ENCODE measurements at regions not wholly inside any gene's neighbourhood (a gene's known extent, or its start where the extent isn't known, plus 50 kb on each side); places are given as distances from the start of the nearest gene placed in this dataset.

DNA sequence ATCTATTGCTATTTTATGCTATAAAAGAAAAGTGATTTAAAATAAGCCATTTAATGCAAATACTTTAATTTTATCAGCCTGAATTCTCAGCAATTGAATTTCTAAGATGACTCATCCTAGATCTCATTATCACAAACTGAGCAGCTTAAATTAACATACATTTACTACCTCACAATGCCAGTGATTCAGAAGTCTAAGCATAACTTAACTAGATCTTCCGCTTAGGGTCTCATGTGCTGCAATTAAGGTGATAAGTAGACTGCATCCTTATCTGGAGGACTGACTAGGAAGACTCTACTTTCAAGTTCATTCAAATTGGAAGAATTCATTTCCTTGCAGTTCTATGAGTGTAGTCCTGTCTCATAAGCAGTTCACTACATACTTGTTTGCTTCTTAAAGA is 286.6 kb downstream of the COL11A1 start:
- Histone ChIP-seq H3K4me3 (no peak overlapping the region), H3K4me1 (no peaks in the 10 kb centered on the region), H3K36me3 (no peaks in the 10 kb centered on the region), H3K27me3 (no peaks in the 10 kb centered on the region), H3K9me3 (peaks cover 0 to 6% of the 10 kb centered on the region in 2 donors), H3K27ac (no peak overlapping the region)
- intact Hi-C loops (cut with DNase I), result no loop called here
- TF ChIP-seq, protein P1, sequence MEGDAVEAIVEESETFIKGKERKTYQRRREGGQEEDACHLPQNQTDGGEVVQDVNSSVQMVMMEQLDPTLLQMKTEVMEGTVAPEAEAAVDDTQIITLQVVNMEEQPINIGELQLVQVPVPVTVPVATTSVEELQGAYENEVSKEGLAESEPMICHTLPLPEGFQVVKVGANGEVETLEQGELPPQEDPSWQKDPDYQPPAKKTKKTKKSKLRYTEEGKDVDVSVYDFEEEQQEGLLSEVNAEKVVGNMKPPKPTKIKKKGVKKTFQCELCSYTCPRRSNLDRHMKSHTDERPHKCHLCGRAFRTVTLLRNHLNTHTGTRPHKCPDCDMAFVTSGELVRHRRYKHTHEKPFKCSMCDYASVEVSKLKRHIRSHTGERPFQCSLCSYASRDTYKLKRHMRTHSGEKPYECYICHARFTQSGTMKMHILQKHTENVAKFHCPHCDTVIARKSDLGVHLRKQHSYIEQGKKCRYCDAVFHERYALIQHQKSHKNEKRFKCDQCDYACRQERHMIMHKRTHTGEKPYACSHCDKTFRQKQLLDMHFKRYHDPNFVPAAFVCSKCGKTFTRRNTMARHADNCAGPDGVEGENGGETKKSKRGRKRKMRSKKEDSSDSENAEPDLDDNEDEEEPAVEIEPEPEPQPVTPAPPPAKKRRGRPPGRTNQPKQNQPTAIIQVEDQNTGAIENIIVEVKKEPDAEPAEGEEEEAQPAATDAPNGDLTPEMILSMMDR (IDR thresholded peaks at IDR 0.05), result no peak
- ATAC-seq (no peak), DNase-seq (no peak)

DNA sequence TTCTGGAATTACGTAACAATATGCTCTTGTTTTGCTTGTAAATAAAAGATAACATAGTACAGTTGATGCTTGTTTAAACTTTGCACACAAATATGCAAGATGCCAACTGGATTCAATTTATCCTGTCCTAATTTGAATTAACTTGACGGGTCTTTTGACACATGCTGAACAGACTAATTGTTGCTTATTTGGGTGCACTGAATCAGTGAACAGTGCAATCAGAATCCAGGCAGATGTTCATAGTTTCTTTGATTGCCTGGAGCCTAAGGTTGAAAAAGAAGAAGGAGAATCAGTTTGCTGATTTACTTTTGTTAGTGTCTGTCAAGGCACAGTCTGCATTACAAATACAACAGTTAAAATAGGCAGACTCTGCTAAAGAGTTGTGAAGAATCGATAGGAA is 307.9 kb downstream of the COL11A1 start:
- H3K4me1 ChIP-seq, result no peaks in the 10 kb centered on the region
- no peaks in the 10 kb centered on the region for H3K36me3 ChIP-seq
- intact Hi-C loops (cut with DNase I), result no loop called here
- no peak for DNase-seq
- H3K27ac ChIP-seq, result no peak overlapping the region
- H3K27me3 ChIP-seq, result no peaks in the 10 kb centered on the region
- TF ChIP-seq, protein P1 (IDR thresholded peaks at IDR 0.05), result no peak
- H3K9me3 ChIP-seq, result peaks cover 0 to 2% of the 10 kb centered on the region in 2 donors
- ATAC-seq, result no peak
- no peak overlapping the region for H3K4me3 ChIP-seq

DNA sequence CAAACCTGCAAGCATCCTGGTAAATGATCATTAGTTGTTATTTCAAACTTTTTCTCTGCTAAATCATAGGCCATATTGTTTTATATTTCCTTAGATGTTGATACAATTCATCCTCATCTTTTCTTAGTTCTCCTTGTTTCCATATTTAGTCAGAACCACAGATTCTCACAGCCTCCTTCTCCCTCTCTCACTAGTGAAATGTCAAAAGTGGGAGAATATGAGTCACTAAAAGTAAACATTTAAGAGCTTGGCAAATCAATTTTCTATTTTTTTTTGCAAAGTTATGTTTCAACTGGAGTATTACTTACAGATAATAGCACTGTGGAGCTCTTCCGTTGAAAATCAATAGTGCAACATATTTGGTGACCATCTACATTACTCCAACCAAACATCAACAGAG is 308.8 kb downstream of the COL11A1 start:
- ATAC-seq, result no peak
- Histone ChIP-seq H3K4me1 (no peaks in the 10 kb centered on the region), H3K27ac (no peak overlapping the region), H3K36me3 (no peaks in the 10 kb centered on the region), H3K9me3 (no peaks in the 10 kb centered on the region), H3K27me3 (no peaks in the 10 kb centered on the region), H3K4me3 (no peak overlapping the region)
- TF ChIP-seq, protein P1 (IDR thresholded peaks at IDR 0.05), result no peak
- no peak for DNase-seq
- intact Hi-C loops (cut with DNase I), result no loop called here

DNA sequence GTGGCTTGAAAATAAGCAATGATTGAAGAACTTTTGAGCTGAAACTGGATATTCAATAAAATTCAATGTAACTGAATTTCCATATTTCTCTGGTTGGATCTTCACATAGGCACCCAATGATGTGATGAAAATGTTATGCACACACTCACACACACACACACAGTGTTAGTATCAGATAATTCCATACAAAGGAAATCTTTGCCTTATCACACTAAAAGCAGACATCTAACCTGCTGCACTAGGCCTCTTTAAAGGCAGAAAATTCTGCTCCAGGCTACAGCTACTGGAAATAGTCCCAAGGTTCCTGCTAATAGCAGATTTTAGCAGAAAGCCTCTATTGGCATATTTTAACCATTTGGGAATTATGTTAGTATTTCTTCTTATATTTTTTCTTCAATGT is 309.6 kb downstream of the COL11A1 start:
- intact Hi-C loops (cut with DNase I), result no loop called here
- Histone ChIP-seq H3K27me3 (no peaks in the 10 kb centered on the region), H3K4me3 (no peak overlapping the region), H3K4me1 (no peaks in the 10 kb centered on the region), H3K9me3 (no peaks in the 10 kb centered on the region), H3K36me3 (no peaks in the 10 kb centered on the region), H3K27ac (no peak overlapping the region)
- TF ChIP-seq, protein P1 (IDR thresholded peaks at IDR 0.05), result no peak
- ATAC-seq (no peak), DNase-seq (no peak)

DNA sequence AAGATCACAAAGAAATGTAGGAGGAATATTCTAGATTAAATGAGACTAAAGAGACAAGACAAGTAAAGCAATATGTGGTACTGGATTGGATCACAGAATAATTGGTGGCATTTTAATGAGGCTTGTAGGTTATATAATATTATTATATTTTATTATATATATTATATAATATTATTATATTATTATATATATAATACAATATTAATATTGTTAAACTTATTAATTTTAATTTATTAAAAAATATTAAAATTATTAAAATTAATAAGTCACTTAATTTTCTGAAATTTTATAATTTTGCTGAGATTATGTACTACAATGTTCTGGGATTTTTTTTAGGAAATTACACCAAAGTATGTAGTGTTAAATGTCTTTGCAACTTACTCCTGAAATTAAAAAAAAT is 311.9 kb downstream of the COL11A1 start:
- DNase-seq (no peak), ATAC-seq (no peak)
- Histone ChIP-seq H3K4me3 (no peak overlapping the region), H3K27me3 (no peaks in the 10 kb centered on the region), H3K27ac (no peak overlapping the region), H3K4me1 (no peaks in the 10 kb centered on the region), H3K36me3 (no peaks in the 10 kb centered on the region), H3K9me3 (no peaks in the 10 kb centered on the region)
- intact Hi-C loops (cut with DNase I), result no loop called here
- TF ChIP-seq, protein P1 (IDR thresholded peaks at IDR 0.05), result no peak

All from left lung (tissue), 4 donors.